GM10266 (cell line): ENCODE measurements at regions not wholly inside any gene's neighbourhood (a gene's known extent, or its start where the extent isn't known, plus 50 kb on each side); places are given as distances from the start of the nearest gene placed in this dataset.

Experiments used
- DNase-seq: peaks from one replicate; pipeline ENCODE4 v3.0.0; 2012; ENCODE audit errors: extremely low spot score
- TF ChIP-seq, protein P1 (sequence below): IDR thresholded peaks from 2 replicates; pipeline ENCODE4 v1.5.1; 2012; ENCODE audit warnings: mild to moderate bottlenecking, low read depth; ENCODE audit not compliant: control insufficient read depth, insufficient read depth; ENCODE audit errors: missing control alignments

DNA sequence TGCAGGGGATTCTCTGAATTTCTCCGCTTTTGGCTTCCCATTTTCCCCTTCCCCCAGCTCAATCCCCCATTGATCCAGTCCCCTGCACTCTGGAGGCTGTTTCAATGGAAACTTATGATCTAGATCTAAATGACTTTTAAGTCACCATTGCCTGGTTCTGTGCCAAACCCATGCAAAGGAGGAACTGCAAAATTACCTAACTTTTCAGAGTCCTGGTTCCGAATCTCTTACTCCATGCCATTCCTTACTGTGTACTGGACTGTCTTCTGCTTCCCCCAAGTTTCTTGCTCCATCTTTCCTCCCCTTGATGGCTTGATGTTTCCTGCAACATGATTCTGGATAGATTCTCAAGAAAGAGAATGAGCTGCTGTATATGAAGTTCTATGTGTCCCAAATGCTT, 327.8 kb downstream of the MIAT start:
- DNase-seq: no peak
- TF ChIP-seq, protein P1, sequence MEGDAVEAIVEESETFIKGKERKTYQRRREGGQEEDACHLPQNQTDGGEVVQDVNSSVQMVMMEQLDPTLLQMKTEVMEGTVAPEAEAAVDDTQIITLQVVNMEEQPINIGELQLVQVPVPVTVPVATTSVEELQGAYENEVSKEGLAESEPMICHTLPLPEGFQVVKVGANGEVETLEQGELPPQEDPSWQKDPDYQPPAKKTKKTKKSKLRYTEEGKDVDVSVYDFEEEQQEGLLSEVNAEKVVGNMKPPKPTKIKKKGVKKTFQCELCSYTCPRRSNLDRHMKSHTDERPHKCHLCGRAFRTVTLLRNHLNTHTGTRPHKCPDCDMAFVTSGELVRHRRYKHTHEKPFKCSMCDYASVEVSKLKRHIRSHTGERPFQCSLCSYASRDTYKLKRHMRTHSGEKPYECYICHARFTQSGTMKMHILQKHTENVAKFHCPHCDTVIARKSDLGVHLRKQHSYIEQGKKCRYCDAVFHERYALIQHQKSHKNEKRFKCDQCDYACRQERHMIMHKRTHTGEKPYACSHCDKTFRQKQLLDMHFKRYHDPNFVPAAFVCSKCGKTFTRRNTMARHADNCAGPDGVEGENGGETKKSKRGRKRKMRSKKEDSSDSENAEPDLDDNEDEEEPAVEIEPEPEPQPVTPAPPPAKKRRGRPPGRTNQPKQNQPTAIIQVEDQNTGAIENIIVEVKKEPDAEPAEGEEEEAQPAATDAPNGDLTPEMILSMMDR: no peak

DNA sequence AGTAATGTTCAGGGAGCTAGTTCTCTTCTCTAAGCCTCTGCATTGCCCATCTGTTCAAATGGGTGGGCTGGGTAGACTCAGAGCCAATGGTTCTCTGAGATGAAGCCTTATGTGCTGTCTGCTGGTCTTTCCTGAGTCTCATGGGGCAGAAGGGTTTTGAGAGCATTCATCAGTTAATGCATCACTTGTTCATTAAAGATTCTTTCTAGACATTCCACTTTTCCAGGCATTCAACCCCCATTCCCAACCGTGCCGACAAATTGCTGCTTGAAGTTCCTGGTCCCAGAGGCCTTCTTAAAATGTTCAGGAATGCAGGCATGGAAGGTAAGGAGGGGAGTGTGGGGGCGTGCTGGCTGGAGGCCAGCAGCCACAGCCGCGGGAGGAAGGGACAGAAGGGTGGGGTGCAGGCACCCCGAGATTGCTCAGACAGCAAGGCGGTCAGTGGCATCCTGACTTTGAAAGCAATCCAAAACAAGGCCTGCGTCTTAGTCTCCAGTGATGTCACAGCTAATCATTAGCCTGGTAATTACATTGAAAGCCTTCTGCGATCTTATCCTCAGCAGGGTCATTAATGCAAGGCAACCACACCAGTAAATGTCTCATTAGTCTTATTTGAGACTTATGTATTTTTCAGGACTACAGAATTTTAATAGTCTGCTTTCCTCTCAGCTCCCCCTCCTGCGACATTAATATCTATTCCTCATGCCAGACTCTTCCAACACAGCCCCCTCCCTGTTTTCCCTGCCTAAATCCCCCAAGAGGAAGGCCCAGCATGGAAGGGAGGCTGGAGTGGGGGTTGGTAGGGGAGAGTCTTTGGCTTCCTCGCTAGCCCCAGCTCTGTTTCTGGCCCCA, 328.8 kb downstream of the MIAT start:
- TF ChIP-seq, protein P1: no peak

DNA sequence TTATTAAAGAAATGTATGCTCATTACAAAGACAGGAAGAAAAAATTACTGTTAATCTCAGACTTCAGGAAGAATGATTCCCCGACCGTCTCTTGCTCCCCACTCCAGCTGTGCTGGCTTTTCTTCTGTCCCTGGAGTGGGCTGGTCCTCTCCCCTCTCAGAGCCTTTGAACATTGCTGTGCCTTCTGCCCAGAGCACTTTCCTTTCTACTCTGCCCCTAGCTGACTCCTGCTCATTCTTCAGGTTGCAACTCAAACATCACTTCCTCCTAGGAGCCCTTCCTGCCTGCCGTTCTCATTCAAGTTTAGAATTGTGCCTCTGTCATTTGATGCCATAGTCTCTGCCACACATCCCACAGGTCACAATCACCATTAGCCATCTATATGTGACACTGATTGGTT, 329.5 kb downstream of the MIAT start:
- DNase-seq: no peak
- TF ChIP-seq, protein P1: no peak

More for the DNA sequence above, 328.8 kb downstream of the MIAT start:
- DNase-seq: no peak

DNA sequence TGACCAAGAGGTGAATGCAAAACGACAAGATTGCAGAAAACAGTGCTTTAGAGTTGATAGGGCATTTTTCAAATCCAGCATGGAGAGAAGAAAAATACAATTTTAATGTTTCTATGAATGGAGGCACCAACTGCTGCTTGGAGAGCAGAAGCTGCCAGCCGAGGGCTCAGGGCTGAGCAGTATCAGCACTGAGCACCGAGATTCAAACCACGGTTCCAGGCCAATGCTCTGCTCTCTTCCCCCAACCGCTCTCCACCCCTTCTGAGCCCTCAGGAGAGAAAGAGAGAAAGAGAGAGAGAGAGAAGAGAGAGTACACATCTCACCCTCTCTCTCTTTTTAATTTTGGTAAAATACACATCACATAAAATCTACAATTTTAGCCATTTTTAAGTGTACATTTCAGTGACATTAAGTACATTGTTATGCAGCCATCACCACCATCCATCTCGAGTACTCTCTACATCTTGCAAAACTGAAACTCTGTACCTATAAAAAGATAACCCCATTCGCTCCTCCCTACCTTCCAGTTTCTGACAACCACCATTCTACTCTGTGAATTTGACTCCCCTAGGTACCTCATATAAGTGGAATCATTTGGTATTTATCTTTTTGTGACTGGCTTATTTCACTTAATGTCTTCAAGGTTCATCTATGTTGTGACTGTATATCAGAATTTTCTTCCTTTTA, 333.3 kb downstream of the MIAT start:
- DNase-seq: peak; percentile 25
- TF ChIP-seq, protein P1: no peak

DNA sequence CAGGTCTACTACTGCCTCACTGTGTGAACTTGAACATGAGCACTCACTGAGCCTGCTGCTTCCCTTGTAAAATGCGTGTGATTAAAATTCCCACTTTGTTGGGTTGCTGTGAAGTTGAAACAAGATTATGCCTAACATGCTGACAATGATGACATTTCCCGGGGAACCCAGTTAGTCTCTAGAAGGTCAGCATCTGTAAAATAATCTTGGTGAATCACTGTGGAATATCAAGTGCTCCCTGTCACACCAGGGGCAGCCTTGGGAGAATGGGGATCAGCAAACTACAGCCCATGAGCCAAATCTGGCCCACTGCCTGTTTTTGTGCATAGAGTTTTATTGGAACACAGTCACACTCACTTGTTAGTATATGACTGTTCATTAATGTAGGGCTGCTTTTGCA, 335.2 kb downstream of the MIAT start:
- TF ChIP-seq, protein P1: no peak
- DNase-seq: no peak

DNA sequence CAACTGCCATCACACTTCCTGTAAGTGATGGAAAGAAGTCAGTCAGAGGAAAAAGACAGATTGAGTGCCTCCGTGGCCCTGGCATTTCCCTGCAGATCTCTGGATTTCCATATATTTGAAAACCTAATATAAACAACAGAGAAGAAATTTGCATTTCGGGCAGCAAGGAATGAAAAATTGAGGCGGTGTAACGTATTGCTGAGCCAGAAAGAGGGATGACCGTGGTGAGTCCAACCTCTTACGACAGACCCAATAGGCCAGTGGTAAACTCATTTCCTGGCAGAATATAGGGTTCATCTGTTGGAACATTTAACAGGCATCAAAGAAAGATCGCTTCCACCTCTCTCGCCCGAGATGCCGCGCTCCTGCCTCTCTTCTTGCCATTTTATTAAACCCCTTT, 336.5 kb downstream of the MIAT start:
- no peak for DNase-seq
- TF ChIP-seq, protein P1: no peak

DNA sequence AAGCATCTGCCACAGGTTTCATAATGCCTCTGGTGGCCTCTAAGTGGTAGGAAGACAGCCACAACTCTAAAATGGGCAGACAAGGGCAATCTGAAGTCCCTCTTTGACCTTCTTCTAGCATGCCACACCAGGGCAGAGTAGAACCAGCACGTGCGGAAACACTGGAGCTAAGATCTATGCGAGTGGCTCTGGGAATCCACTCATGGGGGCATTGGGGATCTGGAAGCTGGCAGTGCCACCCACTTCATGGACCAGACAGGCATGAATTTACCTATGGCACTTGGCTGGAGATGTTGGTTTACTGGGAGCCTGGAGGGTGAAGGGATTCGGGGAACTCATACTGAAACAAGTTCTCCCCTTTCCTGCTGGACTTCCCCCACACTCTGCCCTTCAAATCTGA, 337.4 kb downstream of the MIAT start:
- TF ChIP-seq, protein P1: no peak
- DNase-seq: no peak
